ENCODE measurements at regions not wholly inside any gene's neighbourhood (a gene's known extent, or its start where the extent isn't known, plus 50 kb on each side); places are given as distances from the start of the nearest gene placed in this dataset.

DNA sequence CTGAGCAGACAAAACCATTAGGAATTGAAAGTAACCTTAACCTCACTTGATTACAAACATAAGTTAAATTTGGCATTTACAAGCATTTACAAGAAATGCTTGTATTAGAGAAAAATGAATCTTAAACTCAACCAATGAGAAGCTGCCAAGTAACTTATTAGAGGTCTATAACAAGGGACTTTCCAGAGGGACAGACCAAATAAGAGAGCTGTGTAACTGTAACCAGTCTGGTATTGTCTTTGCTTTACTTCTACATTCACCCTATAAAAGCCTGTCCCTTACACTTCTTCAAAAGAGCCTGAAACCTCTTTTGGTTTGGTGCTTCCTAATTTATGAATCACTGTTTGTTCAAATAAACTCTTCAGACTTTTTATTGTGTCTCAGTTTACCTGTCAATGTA is 450.0 kb upstream of the FAR2 start:
- DNase-seq (ENCODE audit: low read depth): no peak
- TF ChIP-seq, protein P1, sequence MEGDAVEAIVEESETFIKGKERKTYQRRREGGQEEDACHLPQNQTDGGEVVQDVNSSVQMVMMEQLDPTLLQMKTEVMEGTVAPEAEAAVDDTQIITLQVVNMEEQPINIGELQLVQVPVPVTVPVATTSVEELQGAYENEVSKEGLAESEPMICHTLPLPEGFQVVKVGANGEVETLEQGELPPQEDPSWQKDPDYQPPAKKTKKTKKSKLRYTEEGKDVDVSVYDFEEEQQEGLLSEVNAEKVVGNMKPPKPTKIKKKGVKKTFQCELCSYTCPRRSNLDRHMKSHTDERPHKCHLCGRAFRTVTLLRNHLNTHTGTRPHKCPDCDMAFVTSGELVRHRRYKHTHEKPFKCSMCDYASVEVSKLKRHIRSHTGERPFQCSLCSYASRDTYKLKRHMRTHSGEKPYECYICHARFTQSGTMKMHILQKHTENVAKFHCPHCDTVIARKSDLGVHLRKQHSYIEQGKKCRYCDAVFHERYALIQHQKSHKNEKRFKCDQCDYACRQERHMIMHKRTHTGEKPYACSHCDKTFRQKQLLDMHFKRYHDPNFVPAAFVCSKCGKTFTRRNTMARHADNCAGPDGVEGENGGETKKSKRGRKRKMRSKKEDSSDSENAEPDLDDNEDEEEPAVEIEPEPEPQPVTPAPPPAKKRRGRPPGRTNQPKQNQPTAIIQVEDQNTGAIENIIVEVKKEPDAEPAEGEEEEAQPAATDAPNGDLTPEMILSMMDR (IDR thresholded peaks at IDR 0.05; ENCODE audit: low read depth, low read length, missing control alignments): no peak
- H3K4me3 ChIP-seq (ENCODE audit: low read depth, low read length): no peak overlapping the region

DNA sequence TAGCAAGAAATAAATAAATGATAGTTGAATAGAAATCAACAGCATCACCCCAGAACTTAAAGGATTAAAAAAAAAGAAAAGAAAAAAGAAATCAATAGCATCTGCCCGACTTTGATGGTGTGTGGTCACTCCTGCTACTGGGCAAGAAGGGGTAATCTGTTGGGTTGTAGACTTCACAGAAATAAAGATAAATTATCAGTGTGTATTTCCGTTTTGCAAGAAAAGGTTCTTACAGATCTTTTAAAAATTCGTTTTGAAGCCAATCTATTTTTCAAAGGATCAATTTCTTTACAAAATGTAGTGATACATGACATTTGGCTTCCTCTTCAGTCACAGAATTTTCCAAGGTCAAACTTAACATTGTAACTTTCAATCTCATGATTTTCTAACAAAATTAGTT is 448.9 kb upstream of the FAR2 start:
- no peak for DNase-seq (ENCODE audit: low read depth)
- TF ChIP-seq, protein P1 (IDR thresholded peaks at IDR 0.05; ENCODE audit: low read depth, low read length, missing control alignments): no peak
- H3K4me3 ChIP-seq (ENCODE audit: low read depth, low read length): no peak overlapping the region

DNA sequence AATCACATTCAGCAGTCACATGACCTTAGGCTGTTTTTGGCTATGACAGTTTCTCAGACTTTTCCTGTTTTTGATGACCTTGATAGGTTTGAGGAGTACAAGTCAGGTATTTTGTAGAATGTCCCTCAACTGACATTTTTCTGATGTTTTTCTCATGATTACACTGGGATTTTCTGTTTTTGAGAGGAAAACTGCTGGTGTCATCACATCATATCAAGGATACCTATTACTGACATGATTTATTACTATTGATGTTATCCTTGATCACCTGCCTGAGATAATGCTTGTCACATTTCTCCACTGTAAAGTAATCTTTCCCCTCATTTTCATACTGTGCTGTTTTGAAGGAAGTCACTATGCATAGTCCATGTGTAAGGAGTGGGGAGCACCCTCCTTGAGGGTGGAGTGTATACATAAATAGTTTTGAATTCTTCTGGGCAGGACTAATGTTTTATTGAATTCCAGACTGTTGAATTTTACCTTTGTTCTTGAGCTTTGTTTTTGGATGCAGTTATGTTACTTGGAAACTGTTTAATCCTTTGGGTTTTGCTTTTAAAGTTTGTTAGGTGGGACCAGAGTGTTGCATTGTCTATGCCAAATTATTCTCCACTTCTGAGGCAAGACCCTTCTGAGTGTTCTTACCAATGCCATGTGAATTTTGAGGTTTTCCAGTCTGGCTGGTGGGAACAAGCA is 444.5 kb upstream of the FAR2 start:
- TF ChIP-seq, protein P1 (IDR thresholded peaks at IDR 0.05; ENCODE audit: low read depth, low read length, missing control alignments): no peak
- no peak overlapping the region for H3K4me3 ChIP-seq (ENCODE audit: low read depth, low read length)
- DNase-seq (ENCODE audit: low read depth): no peak

DNA sequence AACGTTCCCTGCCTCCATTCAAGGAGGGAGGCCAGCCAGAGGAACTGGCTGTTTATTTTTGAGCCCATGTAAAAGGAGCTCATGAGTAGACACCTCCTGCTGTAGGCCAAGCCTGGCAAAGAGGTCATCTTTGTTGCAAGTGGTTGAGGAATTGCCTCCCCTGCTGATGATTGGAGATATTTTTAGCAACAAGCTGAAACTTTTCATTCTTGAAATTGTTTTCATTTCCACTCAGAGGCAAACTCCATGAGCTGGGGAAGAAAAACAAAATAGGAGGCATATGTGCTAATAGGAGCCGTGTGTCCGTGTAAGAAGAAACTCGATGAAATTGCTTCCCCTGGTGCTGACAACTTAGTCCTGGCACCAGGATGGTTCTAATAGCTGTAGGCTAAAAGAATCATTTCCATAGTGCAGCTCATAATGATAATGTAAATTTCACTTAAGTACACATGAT is 440.1 kb upstream of the FAR2 start:
- DNase-seq (ENCODE audit: low read depth): no peak
- TF ChIP-seq, protein P1 (IDR thresholded peaks at IDR 0.05; ENCODE audit: low read depth, low read length, missing control alignments): no peak
- H3K4me3 ChIP-seq (ENCODE audit: low read depth, low read length): no peak overlapping the region

DNA sequence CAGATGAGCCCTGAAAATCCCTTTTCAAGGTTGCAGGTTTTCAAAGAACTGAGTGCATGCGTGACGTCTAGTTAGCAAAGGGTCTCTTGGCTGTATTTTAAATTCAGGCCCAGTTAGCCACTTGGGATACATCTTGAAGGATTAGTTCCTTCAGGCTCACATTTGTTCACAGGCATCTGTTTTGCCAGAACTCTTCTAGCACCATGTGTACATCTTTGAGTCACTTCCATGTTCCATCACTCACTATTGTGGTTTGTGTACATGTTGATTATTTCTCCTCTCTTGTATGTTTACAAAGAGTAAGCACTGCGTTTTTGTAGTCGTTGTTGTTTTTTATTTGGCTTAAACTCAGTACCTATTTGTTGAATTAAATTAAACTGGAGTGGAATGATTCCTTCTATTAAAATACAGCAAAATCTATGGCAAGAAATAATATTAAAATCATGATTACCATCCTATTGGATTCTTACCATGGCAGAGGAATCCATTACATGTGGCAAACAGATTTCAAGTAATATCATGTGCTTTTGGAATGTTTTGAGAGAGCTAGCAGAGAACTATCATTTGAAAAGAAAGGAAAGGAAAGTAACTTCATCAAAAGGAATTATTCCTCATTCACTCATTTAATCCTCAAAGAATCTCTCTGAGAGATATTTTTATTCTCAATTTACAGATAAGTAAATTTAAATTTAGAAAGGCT is 438.9 kb upstream of the FAR2 start:
- no peak for DNase-seq (ENCODE audit: low read depth)
- TF ChIP-seq, protein P1 (IDR thresholded peaks at IDR 0.05; ENCODE audit: low read depth, low read length, missing control alignments): no peak
- no peak overlapping the region for H3K4me3 ChIP-seq (ENCODE audit: low read depth, low read length)

DNA sequence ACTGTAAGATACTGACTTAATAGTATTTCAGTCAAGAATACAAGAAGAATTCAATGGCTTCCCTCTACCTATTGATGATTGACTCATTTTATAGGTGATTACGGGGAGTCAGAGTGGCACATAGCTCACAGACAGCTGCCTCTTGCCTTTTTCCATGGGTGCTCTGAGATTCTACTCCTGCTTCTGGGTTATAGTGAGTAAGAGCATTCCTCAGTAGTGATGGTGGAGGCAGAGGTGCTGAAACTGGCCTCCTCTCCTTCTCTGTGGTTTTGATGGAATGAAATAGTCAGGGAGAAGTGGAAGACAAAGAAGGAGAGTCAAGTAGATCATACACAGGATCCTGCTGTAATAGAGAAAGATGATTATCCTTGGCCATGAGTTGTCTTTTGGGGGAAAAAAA is 438.2 kb upstream of the FAR2 start:
- H3K4me3 ChIP-seq (ENCODE audit: low read depth, low read length): no peak overlapping the region
- TF ChIP-seq, protein P1 (IDR thresholded peaks at IDR 0.05; ENCODE audit: low read depth, low read length, missing control alignments): no peak
- DNase-seq (ENCODE audit: low read depth): no peak

Measured in GM12864 (cell line).